GM13976 (cell line): ENCODE measurements at regions not wholly inside any gene's neighbourhood (a gene's known extent, or its start where the extent isn't known, plus 50 kb on each side); places are given as distances from the start of the nearest gene placed in this dataset.

Source experiments
- DNase-seq: peaks from one replicate; pipeline ENCODE4 v3.0.0; 2012; ENCODE audit warnings: low spot score
- CTCF ChIP-seq: IDR thresholded peaks from 2 replicates; pipeline ENCODE4 v1.5.1; 2012; ENCODE audit warnings: borderline replicate concordance, mild to moderate bottlenecking; ENCODE audit not compliant: insufficient read depth; ENCODE audit errors: extremely low read depth, missing control alignments, control extremely low read depth
- in situ Hi-C: fragments of 300-500 bp; cut with MboI; formaldehyde crosslinking; loops from one replicate; pipeline ENCODE4 v1.12.0; 2022; ENCODE audit warnings: low sequenced_read_pairs, mixed read lengths, inconsistent platforms; ENCODE audit not compliant: unreplicated experiment

- DNase-seq, result no peak
- in situ Hi-C loops, result no loop called here
- TF ChIP-seq CTCF, result no peak
These were observed 251.9 kb upstream of the ATXN7L3B start for GRCh38 chr12:74285773-74286172.

GRCh38 chr12:74286254-74286653 lies 251.4 kb upstream of the ATXN7L3B start:
- no peak for TF ChIP-seq CTCF
- no peak for DNase-seq
- in situ Hi-C loops, result no loop called here

GRCh38 chr12:74292351-74293194 lies 245.1 kb upstream of the ATXN7L3B start:
- no peak for TF ChIP-seq CTCF
- in situ Hi-C loops, result no loop called here

GRCh38 chr12:74293689-74294131 lies 243.9 kb upstream of the ATXN7L3B start:
- in situ Hi-C loops, result no loop called here
- no peak for TF ChIP-seq CTCF
- no peak for DNase-seq

More at GRCh38 chr12:74292351-74293194, 245.1 kb upstream of the ATXN7L3B start:
- no peak for DNase-seq

GRCh38 chr12:74317078-74317601 lies 220.5 kb upstream of the ATXN7L3B start:
- no peak for DNase-seq
- TF ChIP-seq CTCF, result peak; percentile 10
- in situ Hi-C loops, result no loop called here

- in situ Hi-C loops, result no loop called here
- TF ChIP-seq CTCF, result no peak
- no peak for DNase-seq
These were observed 219.9 kb upstream of the ATXN7L3B start for GRCh38 chr12:74317741-74318140.
